HL-60 (cell line): ENCODE measurements at regions not wholly inside any gene's neighbourhood (a gene's known extent, or its start where the extent isn't known, plus 50 kb on each side); places are given as distances from the start of the nearest gene placed in this dataset.

Experiments
- POLR2AphosphoS5 ChIP-seq: IDR thresholded peaks from 2 replicates; pipeline ENCODE4 v1.6.1; 2012; ENCODE audit warnings: low read depth
- TF ChIP-seq, protein P1 (sequence below): IDR thresholded peaks from one replicate; pipeline ENCODE4 v1.5.1; 2011; ENCODE audit warnings: low read length, control low read depth, inconsistent platforms; ENCODE audit not compliant: insufficient read depth

DNA sequence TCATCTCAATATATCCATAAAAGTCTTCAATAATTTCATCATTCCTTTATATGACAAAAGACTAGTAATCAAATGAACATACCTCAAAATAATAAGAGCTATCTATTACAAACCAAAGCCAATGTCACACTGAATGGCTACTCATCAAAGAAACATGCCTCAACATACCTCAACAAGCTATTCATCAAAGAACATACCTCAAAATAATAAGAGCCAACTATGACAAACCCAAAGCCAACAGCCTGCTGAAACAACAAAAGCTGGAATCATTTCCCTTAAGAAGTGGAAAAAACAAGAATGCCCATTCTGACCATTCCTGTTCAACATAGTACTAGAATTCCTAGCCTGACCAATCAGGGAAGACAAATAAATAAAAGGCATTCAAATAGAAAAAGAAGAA, 1373.7 kb downstream of the BRINP3 start:
- TF ChIP-seq, protein P1, sequence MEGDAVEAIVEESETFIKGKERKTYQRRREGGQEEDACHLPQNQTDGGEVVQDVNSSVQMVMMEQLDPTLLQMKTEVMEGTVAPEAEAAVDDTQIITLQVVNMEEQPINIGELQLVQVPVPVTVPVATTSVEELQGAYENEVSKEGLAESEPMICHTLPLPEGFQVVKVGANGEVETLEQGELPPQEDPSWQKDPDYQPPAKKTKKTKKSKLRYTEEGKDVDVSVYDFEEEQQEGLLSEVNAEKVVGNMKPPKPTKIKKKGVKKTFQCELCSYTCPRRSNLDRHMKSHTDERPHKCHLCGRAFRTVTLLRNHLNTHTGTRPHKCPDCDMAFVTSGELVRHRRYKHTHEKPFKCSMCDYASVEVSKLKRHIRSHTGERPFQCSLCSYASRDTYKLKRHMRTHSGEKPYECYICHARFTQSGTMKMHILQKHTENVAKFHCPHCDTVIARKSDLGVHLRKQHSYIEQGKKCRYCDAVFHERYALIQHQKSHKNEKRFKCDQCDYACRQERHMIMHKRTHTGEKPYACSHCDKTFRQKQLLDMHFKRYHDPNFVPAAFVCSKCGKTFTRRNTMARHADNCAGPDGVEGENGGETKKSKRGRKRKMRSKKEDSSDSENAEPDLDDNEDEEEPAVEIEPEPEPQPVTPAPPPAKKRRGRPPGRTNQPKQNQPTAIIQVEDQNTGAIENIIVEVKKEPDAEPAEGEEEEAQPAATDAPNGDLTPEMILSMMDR, result no peak
- no peak for TF ChIP-seq POLR2AphosphoS5
